Stomach (tissue), 4 donors: ENCODE measurements at regions not wholly inside any gene's neighbourhood (a gene's known extent, or its start where the extent isn't known, plus 50 kb on each side); places are given as distances from the start of the nearest gene placed in this dataset.

Experiments used
- CTCF ChIP-seq, 7 experiments: fragments of 450-650 bp in 4 of 7; fragments of 200-600 bp in 3 of 7; sonication (generic) in 3 of 7; IDR thresholded peaks; one replicate each; pipeline ENCODE4 v1.5.1; 2016 to 2019; ENCODE audit warnings: antibody characterized with exemption in 7 of 7, control low read depth in 2 of 7, mild to moderate bottlenecking in 1 of 7
- EP300 ChIP-seq: sonication (generic); formaldehyde crosslinking; IDR thresholded peaks from one replicate; pipeline ENCODE4 v1.6.1; 2017; ENCODE audit warnings: antibody characterized with exemption
- POLR2A ChIP-seq, 4 donors: fragments of 450-650 bp; IDR thresholded peaks; one replicate each; pipeline ENCODE4 v1.6.1; 2016; ENCODE audit warnings: antibody characterized with exemption in 4 of 4, control low read depth in 2 of 4, mild to moderate bottlenecking in 1 of 4, moderate library complexity in 1 of 4
- POLR2AphosphoS5 ChIP-seq, 3 donors: sonication (generic); formaldehyde crosslinking; IDR thresholded peaks; one replicate each; pipeline ENCODE4 v1.6.1; 2016; ENCODE audit warnings: antibody characterized with exemption in 3 of 3

GRCh38 chr18:22731398-22731797, 201.7 kb upstream of the RBBP8 start:
- no peak for TF ChIP-seq POLR2A (IDR thresholded peaks at IDR 0.05)
- TF ChIP-seq CTCF (IDR thresholded peaks at IDR 0.05): no peak
- no peak for TF ChIP-seq EP300
- TF ChIP-seq POLR2AphosphoS5 (IDR thresholded peaks at IDR 0.05): no peak
